CD4-positive, alpha-beta T cell (primary cell): ENCODE measurements at regions not wholly inside any gene's neighbourhood (a gene's known extent, or its start where the extent isn't known, plus 50 kb on each side); places are given as distances from the start of the nearest gene placed in this dataset.
"Not testable (repeated sequence)": the region's sequence is repeated elsewhere in the genome, so short reads cannot be mapped to it uniquely, and the experiment has no call there.

ENCODE experiments used
- ATAC-seq: fragments of 200-7000 bp; cut with Tn5 transposase; one replicate; pipeline ENCODE4 v1.10.0; 2022; ENCODE audit warnings: mild to moderate bottlenecking; ENCODE audit not compliant: poor library complexity
- CTCF ChIA-PET: fragments of 350-600 bp; sonication (Branson Sonifier 250); formaldehyde crosslinking; loops from one replicate; lab custom pipeline; 2021; ENCODE audit warnings: antibody characterized with exemption, inconsistent platforms; lab: Charles Lee
- POLR2A ChIA-PET: fragments of 350-600 bp; sonication (Branson Sonifier 250); formaldehyde crosslinking; loops from one replicate; lab custom pipeline; 2021; ENCODE audit warnings: antibody characterized with exemption, inconsistent platforms; lab: Charles Lee
- DNase-seq, 14 experiments: peaks; one replicate each; pipeline ENCODE4 v3.0.0-alpha.2; 2013 to 2020; ENCODE audit warnings: mixed read lengths in 2 of 14
- H3K27ac ChIP-seq, 2 donors: one replicate each; pipeline versions ENCODE4 v1.5.1 to v1.7.0; 2013; ENCODE audit warnings: low read length in 2 of 2, low read depth in 1 of 2, mild to moderate bottlenecking in 1 of 2
- H3K27me3 ChIP-seq, 2 experiments: 1 replicate in 1 of 2; 2 replicates in 1 of 2; pipeline versions ENCODE4 v1.6.1 to v1.7.0; 2013; ENCODE audit warnings: low read length in 2 of 2, control low read depth in 1 of 2, mild to moderate bottlenecking in 1 of 2, moderate library complexity in 1 of 2; ENCODE audit not compliant: insufficient read depth in 2 of 2, control insufficient read depth in 1 of 2
- H3K36me3 ChIP-seq: one replicate; pipeline ENCODE4 v1.6.1; 2013; ENCODE audit warnings: low read length, control low read depth; ENCODE audit not compliant: insufficient read depth
- H3K4me1 ChIP-seq: one replicate; pipeline ENCODE4 v1.6.1; 2013; ENCODE audit warnings: low read length, control low read depth; ENCODE audit not compliant: insufficient read depth
- H3K4me3 ChIP-seq: one replicate; pipeline ENCODE4 v1.5.1; 2013; ENCODE audit warnings: mild to moderate bottlenecking, low read length, moderate library complexity
- H3K9me3 ChIP-seq, 2 experiments: 1 replicate in 1 of 2; 2 replicates in 1 of 2; pipeline versions ENCODE4 v1.6.1 to v1.7.0; 2013; ENCODE audit warnings: low read length in 2 of 2, mild to moderate bottlenecking in 2 of 2, control low read depth in 1 of 2, moderate library complexity in 1 of 2; ENCODE audit not compliant: control insufficient read depth in 1 of 2, insufficient read depth in 1 of 2
- H3K27ac Mint-ChIP-seq: one replicate; pipeline ENCODE4 v1.8.0; 2020; ENCODE audit warnings: mixed read lengths
- H3K27me3 Mint-ChIP-seq: one replicate; pipeline ENCODE4 v1.8.0; 2021; ENCODE audit warnings: mixed read lengths
- H3K36me3 Mint-ChIP-seq: one replicate; pipeline ENCODE4 v1.8.0; 2021; ENCODE audit warnings: low read depth, mixed read lengths
- H3K4me1 Mint-ChIP-seq: one replicate; pipeline ENCODE4 v1.8.0; 2021; ENCODE audit warnings: low read depth, mixed read lengths
- H3K4me3 Mint-ChIP-seq: one replicate; pipeline ENCODE4 v1.8.0; 2020; ENCODE audit warnings: mild to moderate bottlenecking, mixed read lengths
- H3K9me3 Mint-ChIP-seq: one replicate; pipeline ENCODE4 v1.8.0; 2020; ENCODE audit warnings: mixed read lengths
- intact Hi-C, 2 experiments: fragments of 100-400 bp; cut with DNase I in 1 of 2; cut with micrococcal nuclease in 1 of 2; formaldehyde crosslinking; loops; one replicate each; pipeline versions ENCODE4 v1.15.1 to v1.9.0; 2023 to 2025; cut with DNase I, micrococcal nuclease
- TF ChIP-seq, protein P1 (sequence below): fragments of 200-600 bp; IDR thresholded peaks from one replicate; pipeline ENCODE4 v1.8.0; 2022; ENCODE audit warnings: antibody characterized with exemption, mild to moderate bottlenecking

DNA sequence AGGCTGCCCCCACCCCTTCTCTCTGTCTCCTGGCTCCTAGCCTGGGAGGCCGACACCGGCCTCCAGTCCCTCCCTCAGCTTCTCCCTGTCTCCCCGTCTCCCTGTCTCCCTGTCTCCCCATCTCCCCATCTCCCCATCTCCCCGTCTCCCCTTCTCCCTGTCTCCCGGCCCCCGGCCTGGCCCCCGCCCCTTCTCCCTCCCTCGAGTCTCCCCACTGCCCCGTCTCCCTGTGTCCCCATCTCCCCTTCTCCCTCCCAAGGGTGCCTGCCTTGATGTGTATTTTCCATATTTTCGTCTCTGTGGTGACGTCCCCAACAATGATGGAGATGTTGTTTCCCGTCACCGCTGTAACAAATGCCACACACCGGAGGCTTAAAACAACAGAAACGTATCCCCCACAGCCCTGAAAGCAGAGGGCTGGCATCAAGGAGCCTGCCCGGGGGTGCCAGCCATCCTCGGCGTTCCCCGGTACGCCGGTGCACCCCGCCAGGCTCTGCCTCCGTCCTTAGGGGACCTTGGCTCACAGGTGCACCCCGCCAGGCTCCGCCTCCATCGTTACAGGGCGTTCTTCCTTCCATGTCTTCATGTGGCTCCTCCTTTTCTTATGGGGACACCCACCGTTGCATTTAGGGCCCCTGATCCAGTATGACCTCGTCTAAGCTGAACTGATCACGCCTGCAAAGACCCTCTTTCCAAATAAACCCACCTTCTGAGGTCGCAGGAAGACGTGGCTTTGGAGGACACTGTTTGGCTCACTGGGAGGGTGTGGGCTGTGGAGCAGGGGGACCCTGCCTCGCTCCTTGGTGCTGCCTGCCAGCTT is 151.6 kb downstream of the NPIPB11 start:
- POLR2A ChIA-PET: no interaction called here
- no peaks in the 10 kb centered on the region for H3K9me3 Mint-ChIP-seq
- H3K36me3 Mint-ChIP-seq: no peaks in the 10 kb centered on the region
- H3K4me3 Mint-ChIP-seq: no peak overlapping the region
- ATAC-seq (no peak), DNase-seq (no peak)
- CTCF ChIA-PET: no interaction called here
- no peaks in the 10 kb centered on the region for H3K27me3 ChIP-seq
- peaks cover 0 to 3% of the 10 kb centered on the region in 2 experiments for H3K9me3 ChIP-seq
- H3K4me3 ChIP-seq: no peak overlapping the region
- TF ChIP-seq, protein P1, sequence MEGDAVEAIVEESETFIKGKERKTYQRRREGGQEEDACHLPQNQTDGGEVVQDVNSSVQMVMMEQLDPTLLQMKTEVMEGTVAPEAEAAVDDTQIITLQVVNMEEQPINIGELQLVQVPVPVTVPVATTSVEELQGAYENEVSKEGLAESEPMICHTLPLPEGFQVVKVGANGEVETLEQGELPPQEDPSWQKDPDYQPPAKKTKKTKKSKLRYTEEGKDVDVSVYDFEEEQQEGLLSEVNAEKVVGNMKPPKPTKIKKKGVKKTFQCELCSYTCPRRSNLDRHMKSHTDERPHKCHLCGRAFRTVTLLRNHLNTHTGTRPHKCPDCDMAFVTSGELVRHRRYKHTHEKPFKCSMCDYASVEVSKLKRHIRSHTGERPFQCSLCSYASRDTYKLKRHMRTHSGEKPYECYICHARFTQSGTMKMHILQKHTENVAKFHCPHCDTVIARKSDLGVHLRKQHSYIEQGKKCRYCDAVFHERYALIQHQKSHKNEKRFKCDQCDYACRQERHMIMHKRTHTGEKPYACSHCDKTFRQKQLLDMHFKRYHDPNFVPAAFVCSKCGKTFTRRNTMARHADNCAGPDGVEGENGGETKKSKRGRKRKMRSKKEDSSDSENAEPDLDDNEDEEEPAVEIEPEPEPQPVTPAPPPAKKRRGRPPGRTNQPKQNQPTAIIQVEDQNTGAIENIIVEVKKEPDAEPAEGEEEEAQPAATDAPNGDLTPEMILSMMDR: no peak
- H3K4me1 Mint-ChIP-seq: peaks cover 21% of the 10 kb centered on the region
- no peaks in the 10 kb centered on the region for H3K27me3 Mint-ChIP-seq
- intact Hi-C loops: loop anchor here in 1 of 2 experiments (10.0 kb wide), 1 partner anchor 140 kb away; no protein-coding TSS in a partner anchor
- peak overlapping the region; percentile 91 for H3K27ac Mint-ChIP-seq
- no peak overlapping the region for H3K27ac ChIP-seq
- no peaks in the 10 kb centered on the region for H3K36me3 ChIP-seq
- peaks cover 7% of the 10 kb centered on the region for H3K4me1 ChIP-seq

DNA sequence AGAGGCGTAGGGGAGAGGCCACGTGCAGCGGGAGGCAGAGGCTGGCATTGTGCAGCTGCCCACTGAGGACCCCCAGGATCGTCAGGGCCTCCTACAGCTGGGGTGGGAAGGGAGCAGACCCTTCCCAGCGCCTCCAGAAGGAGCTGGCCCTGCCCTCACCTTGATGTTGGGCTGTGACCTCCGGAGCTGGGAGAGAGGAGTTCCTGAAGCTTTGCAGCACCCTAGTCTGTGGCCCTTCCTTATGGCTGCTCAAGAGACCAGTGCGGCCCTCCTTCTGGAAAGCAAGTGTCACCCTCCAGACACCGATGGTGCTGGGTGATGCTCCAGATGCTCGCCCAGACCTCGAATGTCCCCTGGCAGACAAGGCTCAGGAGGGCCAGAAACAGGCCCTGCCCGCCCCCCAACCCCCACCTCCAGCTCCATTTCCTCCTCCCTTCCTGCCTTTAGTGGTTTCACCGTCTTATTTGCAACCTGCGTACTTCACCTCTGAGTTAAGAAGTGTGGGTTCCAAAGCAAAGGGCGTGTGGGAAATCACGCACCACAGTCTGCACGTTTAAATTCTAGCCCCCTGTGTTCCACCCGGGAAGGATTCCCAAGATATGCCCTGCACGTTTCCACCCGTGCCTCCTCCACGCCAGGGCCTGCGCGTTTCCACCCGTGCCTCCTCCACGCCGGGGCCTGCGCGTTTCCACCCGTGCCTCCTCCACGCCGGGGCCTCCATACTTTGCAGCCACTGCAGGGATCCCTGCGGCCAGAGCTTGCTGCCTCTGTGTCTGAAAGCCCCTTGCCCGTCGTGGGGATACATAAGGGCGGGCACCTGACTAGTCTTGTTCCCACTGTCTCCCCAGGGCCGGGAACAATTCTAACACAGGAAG is 152.6 kb downstream of the NPIPB11 start:
- H3K4me3 ChIP-seq, H3K9me3 ChIP-seq, H3K36me3 ChIP-seq, DNase-seq, H3K27me3 ChIP-seq, CTCF ChIA-PET, POLR2A ChIA-PET, H3K36me3 Mint-ChIP-seq, H3K4me1 ChIP-seq, H3K27ac ChIP-seq, H3K27me3 Mint-ChIP-seq, H3K9me3 Mint-ChIP-seq: not testable (repeated sequence)
- Mint-ChIP-seq H3K4me1 (peaks cover 28% of the 10 kb centered on the region), H3K27ac (peak overlapping the region; percentile 91), H3K4me3 (peak overlapping the region; percentile 66)
- intact Hi-C loops: loop anchor here in 1 of 2 experiments (10.0 kb wide), 1 partner anchor 139 kb away; no protein-coding TSS in a partner anchor
- peak; percentile 59 for ATAC-seq

DNA sequence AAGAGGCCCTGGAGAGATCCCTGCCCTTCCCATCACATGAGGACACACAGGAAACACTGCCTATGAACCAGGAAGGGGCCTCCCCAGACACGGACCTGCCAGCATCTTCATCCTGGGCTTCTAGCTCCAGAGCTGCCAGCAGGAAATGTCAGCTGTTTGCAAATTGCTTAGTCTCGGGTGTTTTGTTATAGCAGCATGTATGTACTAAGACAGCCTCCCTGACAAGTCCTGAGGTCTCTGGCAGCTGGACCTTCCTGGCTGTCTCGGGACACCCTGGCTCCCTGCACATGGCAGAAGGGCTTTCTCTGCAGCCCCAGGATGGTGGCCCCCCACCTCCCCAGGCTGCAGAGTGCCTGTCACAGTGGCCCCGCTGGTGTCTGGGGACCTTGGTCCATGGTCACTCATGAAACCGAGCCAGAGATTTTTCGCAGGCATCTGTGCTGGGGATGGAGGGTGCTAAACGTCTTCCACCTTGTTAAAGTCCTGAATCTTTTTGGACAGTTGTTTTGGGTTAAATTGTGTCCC is 153.4 kb downstream of the NPIPB11 start:
- H3K36me3 ChIP-seq, H3K27ac ChIP-seq, H3K4me3 ChIP-seq, ATAC-seq, H3K4me3 Mint-ChIP-seq, CTCF ChIA-PET, H3K27me3 Mint-ChIP-seq, H3K27me3 ChIP-seq, POLR2A ChIA-PET, H3K9me3 Mint-ChIP-seq, DNase-seq, H3K9me3 ChIP-seq: not testable (repeated sequence)
- Mint-ChIP-seq H3K27ac (peak overlapping the region; percentile 91), H3K36me3 (peaks cover 14% of the 10 kb centered on the region), H3K4me1 (peaks cover 37% of the 10 kb centered on the region)
- intact Hi-C loops: loop anchor here in 1 of 2 experiments (10.0 kb wide), 1 partner anchor 138 kb away; no protein-coding TSS in a partner anchor
- peaks cover 17% of the 10 kb centered on the region for H3K4me1 ChIP-seq

DNA sequence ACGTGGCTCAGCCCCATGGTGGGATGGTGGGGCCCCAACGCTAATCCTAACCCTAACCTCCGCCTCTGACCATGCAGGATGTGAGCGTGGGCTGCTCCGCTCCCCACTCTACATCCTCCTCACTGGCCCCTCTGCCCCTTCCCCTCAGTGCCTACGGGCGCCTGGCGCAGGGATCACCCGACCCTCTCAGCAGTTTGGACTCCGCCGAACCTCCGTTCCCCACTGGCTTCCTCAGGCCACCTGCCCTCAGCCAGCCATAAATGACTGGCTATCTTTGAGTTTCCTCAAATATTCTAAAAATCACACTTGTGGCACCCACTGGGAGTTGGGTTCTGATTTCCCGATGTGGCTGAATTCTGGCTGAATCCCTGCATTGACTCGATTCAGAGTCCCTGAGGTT is 154.2 kb downstream of the NPIPB11 start:
- H3K27me3 Mint-ChIP-seq, H3K27ac ChIP-seq, ATAC-seq, H3K27me3 ChIP-seq, H3K4me3 ChIP-seq, H3K9me3 ChIP-seq, DNase-seq, H3K4me3 Mint-ChIP-seq, H3K27ac Mint-ChIP-seq, H3K36me3 ChIP-seq, H3K9me3 Mint-ChIP-seq, CTCF ChIA-PET, POLR2A ChIA-PET: not testable (repeated sequence)
- peaks cover 45% of the 10 kb centered on the region for H3K4me1 Mint-ChIP-seq
- peaks cover 14% of the 10 kb centered on the region for H3K36me3 Mint-ChIP-seq
- peaks cover 25% of the 10 kb centered on the region for H3K4me1 ChIP-seq
- intact Hi-C loops: loop anchor here in 1 of 2 experiments (10.0 kb wide), 1 partner anchor 138 kb away; no protein-coding TSS in a partner anchor

DNA sequence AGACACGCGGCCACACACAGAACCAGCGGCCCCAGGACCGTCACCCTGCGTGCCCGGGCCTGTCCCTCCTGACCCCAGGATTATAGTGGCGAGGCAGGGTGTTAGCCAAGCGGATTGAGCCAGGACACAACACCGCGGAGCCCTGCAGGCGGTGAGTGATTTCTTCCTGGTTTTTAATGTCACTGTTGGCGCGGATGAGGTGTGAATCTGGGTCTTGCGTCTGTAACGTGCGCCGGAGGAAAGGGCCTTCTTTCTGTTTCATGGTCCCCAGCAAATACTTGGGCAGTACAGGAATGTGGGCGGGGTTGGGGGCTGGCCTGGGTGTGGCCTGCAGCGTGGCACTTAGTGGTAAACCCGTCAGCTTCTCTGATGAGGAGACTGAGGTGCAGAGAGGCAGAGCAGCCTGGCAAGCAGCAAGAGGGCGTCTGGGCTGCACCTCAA is 154.9 kb downstream of the NPIPB11 start:
- peak in 1 of 14 experiments; percentile 6 for DNase-seq
- peaks cover 25% of the 10 kb centered on the region for H3K4me1 ChIP-seq
- CTCF ChIA-PET, ATAC-seq, H3K9me3 ChIP-seq, H3K27me3 ChIP-seq, H3K9me3 Mint-ChIP-seq, H3K4me3 ChIP-seq, H3K36me3 ChIP-seq, H3K27ac ChIP-seq, H3K27me3 Mint-ChIP-seq, H3K4me3 Mint-ChIP-seq, POLR2A ChIA-PET: not testable (repeated sequence)
- H3K4me1 Mint-ChIP-seq: peaks cover 46% of the 10 kb centered on the region
- H3K36me3 Mint-ChIP-seq: peaks cover 14% of the 10 kb centered on the region
- H3K27ac Mint-ChIP-seq: peak overlapping the region; percentile 17
- intact Hi-C loops: loop anchor here in 1 of 2 experiments (10.0 kb wide), 1 partner anchor 137 kb away; no protein-coding TSS in a partner anchor
